A673 (cell line): ENCODE measurements at regions not wholly inside any gene's neighbourhood (a gene's known extent, or its start where the extent isn't known, plus 50 kb on each side); places are given as distances from the start of the nearest gene placed in this dataset.

Experiments
- EZH2 ChIP-seq: fragments of 200-600 bp; sonication (generic); IDR thresholded peaks from 2 replicates; pipeline ENCODE4 v1.6.1; 2017; ENCODE audit warnings: borderline replicate concordance, low read depth, mild to moderate bottlenecking, mixed read lengths, antibody characterized with exemption, low read length; ENCODE audit not compliant: poor library complexity, severe bottlenecking
- TF ChIP-seq, protein P1 (sequence below): fragments of 300-800, 200-600 bp; sonication (generic); conservative IDR thresholded peaks from 2 replicates; pipeline ENCODE4 v1.5.1; 2017; ENCODE audit warnings: low read depth, mild to moderate bottlenecking, antibody characterized with exemption, low read length, moderate library complexity, mixed read lengths

DNA sequence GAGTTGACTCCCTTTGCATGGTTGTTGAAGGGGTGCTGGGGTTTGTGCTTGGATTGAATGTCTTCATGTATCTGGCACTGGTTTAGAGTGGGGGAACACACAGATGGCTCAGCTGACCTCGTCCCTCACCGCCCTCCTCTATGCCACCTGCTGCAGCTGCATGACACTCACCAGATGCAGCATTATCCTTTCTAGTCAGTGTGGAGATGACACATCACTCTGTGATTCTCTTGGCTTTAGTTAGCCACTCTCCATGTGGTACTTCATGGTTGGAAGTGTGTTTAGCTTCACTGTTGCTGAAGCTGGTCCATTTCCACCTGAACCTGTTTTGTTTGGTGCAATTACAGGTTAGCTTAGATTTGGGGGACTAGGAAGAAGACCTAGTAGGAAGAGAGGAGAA, 56.3 kb upstream of the BMPER start:
- TF ChIP-seq EZH2, result no peak
- TF ChIP-seq, protein P1, sequence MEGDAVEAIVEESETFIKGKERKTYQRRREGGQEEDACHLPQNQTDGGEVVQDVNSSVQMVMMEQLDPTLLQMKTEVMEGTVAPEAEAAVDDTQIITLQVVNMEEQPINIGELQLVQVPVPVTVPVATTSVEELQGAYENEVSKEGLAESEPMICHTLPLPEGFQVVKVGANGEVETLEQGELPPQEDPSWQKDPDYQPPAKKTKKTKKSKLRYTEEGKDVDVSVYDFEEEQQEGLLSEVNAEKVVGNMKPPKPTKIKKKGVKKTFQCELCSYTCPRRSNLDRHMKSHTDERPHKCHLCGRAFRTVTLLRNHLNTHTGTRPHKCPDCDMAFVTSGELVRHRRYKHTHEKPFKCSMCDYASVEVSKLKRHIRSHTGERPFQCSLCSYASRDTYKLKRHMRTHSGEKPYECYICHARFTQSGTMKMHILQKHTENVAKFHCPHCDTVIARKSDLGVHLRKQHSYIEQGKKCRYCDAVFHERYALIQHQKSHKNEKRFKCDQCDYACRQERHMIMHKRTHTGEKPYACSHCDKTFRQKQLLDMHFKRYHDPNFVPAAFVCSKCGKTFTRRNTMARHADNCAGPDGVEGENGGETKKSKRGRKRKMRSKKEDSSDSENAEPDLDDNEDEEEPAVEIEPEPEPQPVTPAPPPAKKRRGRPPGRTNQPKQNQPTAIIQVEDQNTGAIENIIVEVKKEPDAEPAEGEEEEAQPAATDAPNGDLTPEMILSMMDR, result no peak
